Fibroblast of upper back skin (primary cell): ENCODE measurements at regions not wholly inside any gene's neighbourhood (a gene's known extent, or its start where the extent isn't known, plus 50 kb on each side); places are given as distances from the start of the nearest gene placed in this dataset.
"Not testable (repeated sequence)": the region's sequence is repeated elsewhere in the genome, so short reads cannot be mapped to it uniquely, and the experiment has no call there.

Experiments used
- DNase-seq: peaks from one replicate; pipeline ENCODE4 v3.0.0-alpha.2; 2013

- DNase-seq, result no peak
Observed at GRCh38 chr6:145540741-145541140, 194.6 kb downstream of the EPM2A start.

DNA sequence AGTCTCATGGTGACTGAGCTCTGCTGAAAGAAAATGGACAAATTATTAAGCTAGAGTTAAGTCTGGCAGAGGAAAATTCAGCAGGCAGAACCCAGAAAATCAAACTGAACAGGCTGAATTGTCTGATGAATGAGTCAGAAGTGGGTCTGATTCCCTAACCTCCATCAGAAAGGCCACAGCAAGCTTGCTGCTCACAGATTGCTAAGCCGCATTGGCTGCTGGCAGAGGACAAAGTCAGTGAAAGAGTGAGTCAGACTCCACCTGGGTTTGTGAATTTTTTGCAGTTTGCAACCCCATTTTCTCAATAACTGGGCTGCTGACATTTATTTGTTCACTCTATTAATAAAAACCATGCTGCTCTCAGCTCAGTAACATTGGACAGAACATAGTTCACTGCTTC lies 191.3 kb downstream of the EPM2A start:
- peak; percentile 82 for DNase-seq

DNA sequence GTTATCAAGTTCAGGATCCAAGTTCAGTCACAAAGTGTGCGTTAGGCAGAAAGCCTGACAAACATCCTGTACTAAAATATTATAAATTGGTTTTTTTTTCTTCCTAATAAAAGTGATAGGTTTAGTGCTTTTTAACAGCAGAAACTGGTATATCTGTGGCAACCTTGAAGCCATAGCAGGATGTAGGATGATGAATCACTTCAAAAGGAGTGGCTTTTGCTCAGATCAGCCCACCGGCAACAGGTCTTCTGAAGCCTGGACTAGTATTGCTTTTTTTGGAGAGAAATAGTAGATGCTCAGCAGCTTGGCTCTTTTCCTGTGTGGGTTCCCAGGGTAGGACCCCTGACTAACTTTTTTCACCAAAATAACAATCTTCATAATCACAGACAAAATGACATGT lies 190.8 kb downstream of the EPM2A start:
- no peak for DNase-seq

- DNase-seq, result no peak
Observed at GRCh38 chr6:145546265-145546664, 189.1 kb downstream of the EPM2A start.

- DNase-seq, result peak; percentile 12
Observed at GRCh38 chr6:145547594-145548335, 187.6 kb downstream of the EPM2A start.

DNA sequence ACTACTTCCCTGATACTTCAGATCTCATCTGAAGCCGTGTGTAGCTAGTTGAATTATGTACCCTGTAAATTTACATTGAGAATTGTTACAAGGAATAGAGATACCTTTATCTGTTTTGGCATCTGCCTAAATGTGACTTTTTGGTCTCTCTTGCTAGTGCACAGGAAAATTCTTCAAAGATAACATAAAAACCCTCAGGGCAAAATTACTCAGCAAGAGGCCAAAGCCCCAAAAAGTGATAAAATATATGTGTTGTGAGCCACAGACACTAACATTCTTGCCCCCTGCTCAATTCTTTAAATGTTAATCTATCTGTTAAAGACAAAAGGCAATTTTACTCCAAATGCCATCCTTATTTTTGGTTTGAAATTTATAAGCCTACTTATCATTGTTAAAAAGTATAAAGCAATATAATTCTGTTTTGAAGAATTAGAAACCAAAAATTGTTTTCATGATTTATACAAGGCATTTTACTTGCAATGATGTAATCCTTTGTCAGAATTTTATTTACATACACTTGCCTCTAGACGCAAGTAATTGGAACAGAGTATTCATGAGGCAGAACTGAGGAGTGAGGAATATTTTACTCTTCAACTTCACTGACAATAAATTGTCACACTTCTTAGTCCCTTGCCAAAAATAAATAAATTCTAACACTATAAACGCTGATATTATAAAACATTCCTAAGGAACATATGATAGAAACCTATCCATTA lies 186.2 kb downstream of the EPM2A start:
- no peak for DNase-seq

GRCh38 chr6:145551164-145551563 lies 184.2 kb downstream of the EPM2A start:
- peak; percentile 26 for DNase-seq

GRCh38 chr6:145555084-145555483 lies 180.2 kb downstream of the EPM2A start:
- DNase-seq, result no peak

DNA sequence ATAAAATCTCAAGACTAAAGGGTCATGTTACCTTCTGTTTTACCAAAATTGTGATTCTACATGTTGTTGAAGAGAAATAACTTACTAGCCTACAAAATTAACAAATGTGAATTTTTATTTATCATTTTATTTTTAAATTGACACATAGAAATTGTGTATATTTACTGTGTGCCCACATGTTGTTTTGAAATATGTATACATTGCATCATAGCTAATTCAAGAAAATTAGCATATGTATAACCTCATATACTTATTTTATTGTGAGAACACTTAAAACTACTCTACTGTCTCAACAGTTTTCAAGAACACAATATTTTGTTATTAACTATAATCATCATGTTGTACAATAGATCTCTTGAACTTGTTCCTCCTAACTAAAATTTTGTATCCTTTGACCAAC lies 177.8 kb downstream of the EPM2A start:
- DNase-seq, result no peak

DNA sequence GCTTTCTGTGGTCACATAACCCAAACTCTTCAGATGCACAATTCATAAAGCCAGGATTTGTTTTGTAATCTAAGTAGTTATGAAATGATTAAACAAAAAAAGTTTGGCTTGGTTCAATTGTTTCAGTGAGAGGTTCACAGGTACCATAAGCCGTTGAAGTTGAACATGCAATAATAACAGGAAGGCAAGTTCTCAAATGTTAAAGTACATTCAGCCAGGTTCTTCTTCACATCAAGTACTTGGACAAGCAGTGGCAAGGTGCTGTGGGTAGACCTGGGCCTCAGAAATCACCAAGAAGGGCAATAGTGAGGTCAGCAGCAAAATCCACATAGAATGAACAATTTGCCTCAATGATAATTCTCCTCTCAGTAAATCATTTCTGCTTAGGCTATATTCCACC lies 175.5 kb downstream of the EPM2A start:
- no peak for DNase-seq

GRCh38 chr6:145561095-145562072 lies 173.9 kb downstream of the EPM2A start:
- DNase-seq, result no peak

DNA sequence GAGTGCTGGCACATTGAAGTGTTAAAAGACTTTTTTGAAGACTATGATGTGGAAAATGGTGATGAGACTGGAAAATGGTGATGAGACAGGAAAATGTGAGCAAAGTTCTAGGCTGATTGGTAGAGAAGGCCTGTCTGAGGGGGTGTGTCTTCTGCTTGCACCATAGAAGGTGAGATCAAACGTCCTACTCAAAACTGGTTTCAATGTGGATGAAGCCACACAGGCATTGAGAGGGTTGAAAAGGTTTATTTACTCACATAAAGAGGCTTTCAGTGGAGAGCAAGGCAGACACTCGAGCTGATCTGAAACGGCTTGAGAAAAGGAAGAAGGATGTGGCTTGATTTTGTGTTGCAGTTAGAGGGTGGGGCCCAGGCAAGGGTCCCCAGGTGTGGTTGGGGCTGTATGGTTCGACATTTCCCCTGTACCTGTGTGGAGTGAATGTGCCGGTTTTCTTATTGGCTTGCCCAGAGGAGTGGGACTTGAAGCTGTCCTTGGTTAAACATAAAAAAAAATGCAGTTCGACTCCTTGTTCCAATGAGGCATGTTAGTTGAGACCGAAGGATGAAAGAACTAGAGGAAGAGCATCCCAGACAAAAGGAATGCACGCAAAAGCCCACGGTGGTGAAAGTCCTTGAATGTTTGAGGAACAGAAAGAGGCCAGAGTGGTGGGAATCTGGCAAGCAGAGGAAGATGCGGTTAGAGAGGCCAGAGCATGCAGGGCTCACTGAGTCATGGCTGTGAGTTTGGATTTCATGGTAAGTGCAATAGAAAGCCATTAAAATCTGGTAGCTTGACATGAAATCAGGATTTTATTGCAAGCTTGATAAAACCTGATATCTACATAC lies 172.3 kb downstream of the EPM2A start:
- DNase-seq, result peak; percentile 14

- DNase-seq, result no peak
Observed at GRCh38 chr6:145564553-145564952, 170.8 kb downstream of the EPM2A start.

- no peak for DNase-seq
Observed at GRCh38 chr6:145567684-145568252, 167.6 kb downstream of the EPM2A start.

GRCh38 chr6:145569140-145569539 lies 166.2 kb downstream of the EPM2A start:
- DNase-seq, result no peak

- DNase-seq, result not testable (repeated sequence)
Observed at GRCh38 chr6:145570336-145570735, 165.0 kb downstream of the EPM2A start.

DNA sequence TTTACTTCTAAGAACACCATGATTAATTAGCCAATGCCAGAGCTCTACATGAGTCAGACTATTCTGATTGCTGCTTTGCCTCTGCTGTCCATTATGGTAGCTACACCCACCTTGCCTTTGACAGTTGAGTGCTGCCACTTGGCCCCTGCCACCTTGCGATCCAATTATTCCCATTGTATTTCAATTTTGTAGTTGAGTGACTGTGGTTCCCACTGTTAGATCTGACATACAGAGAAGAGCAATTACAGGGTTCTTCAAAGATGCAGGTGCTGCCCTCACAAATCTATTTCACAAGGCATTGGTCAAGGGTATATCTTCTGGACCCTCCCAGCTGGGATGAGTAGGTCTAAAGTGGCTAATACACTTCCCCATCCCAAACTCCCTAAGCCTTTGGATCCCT lies 161.1 kb downstream of the EPM2A start:
- not testable (repeated sequence) for DNase-seq
